Osteoblast (primary cell): ENCODE measurements at regions not wholly inside any gene's neighbourhood (a gene's known extent, or its start where the extent isn't known, plus 50 kb on each side); places are given as distances from the start of the nearest gene placed in this dataset.

ENCODE experiments used
- DNase-seq: peaks from one replicate; pipeline ENCODE4 v3.0.0; 2011; ENCODE audit warnings: low spot score, mixed read lengths; ENCODE audit not compliant: insufficient read length; ENCODE audit errors: missing footprints
- H2AFZ ChIP-seq: 2 replicates; pipeline ENCODE4 v1.6.0; 2011; ENCODE audit warnings: mild to moderate bottlenecking, low read length
- H3K27ac ChIP-seq: 2 replicates; pipeline ENCODE4 v1.5.1; 2011; ENCODE audit warnings: mild to moderate bottlenecking, low read depth, low read length, moderate library complexity
- H3K27me3 ChIP-seq: 2 replicates; pipeline ENCODE4 v1.6.0; 2012; ENCODE audit warnings: mild to moderate bottlenecking, control low read depth, inconsistent platforms, low read length, moderate library complexity; ENCODE audit not compliant: insufficient read depth
- H3K36me3 ChIP-seq: 2 replicates; pipeline ENCODE4 v1.5.1; 2011; ENCODE audit warnings: mild to moderate bottlenecking, low read length, control low read depth, moderate library complexity; ENCODE audit not compliant: insufficient read depth
- H3K4me1 ChIP-seq: 2 replicates; pipeline ENCODE4 v1.5.1; 2011; ENCODE audit warnings: mild to moderate bottlenecking, low read length, control low read depth, moderate library complexity; ENCODE audit not compliant: insufficient read depth
- H3K4me2 ChIP-seq: 2 replicates; pipeline ENCODE4 v1.6.0; 2011; ENCODE audit warnings: mild to moderate bottlenecking, low read length; ENCODE audit not compliant: insufficient read depth
- H3K4me3 ChIP-seq: fragments of 200-600 bp; sonication (generic); 3 replicates; pipeline ENCODE4 v1.5.1; 2012; ENCODE audit warnings: mild to moderate bottlenecking, low read length, inconsistent platforms; ENCODE audit not compliant: insufficient read depth
- H3K79me2 ChIP-seq: 2 replicates; pipeline ENCODE4 v1.6.0; 2012; ENCODE audit warnings: mild to moderate bottlenecking, low read length, control low read depth, inconsistent platforms; ENCODE audit not compliant: insufficient read depth
- H3K9me3 ChIP-seq: 2 replicates; pipeline ENCODE4 v1.5.1; 2011; ENCODE audit warnings: low read depth, low read length, control low read depth
- H4K20me1 ChIP-seq: 2 replicates; pipeline ENCODE4 v1.6.0; 2012; ENCODE audit warnings: mild to moderate bottlenecking, low read length, control low read depth; ENCODE audit not compliant: insufficient read depth
- CTCF ChIP-seq: IDR thresholded peaks from 2 replicates; pipeline ENCODE4 v1.5.1; 2011; ENCODE audit warnings: mild to moderate bottlenecking, low read depth, low read length, moderate library complexity; ENCODE audit errors: extremely low read depth

- Histone ChIP-seq H3K4me3 (no peak overlapping the region), H3K36me3 (no peaks in the 10 kb centered on the region), H2AFZ (no peak overlapping the region), H3K9me3 (no peaks in the 10 kb centered on the region), H3K27ac (no peak overlapping the region), H4K20me1 (no peaks in the 10 kb centered on the region), H3K27me3 (no peaks in the 10 kb centered on the region), H3K4me2 (no peak overlapping the region), H3K4me1 (no peaks in the 10 kb centered on the region), H3K79me2 (no peaks in the 10 kb centered on the region)
- no peak for TF ChIP-seq CTCF
- DNase-seq, result no peak
Observed at GRCh38 chr15:96093063-96093462, 237.4 kb upstream of the NR2F2 start.

- no peaks in the 10 kb centered on the region for H3K36me3 ChIP-seq
- TF ChIP-seq CTCF, result no peak
- no peak for DNase-seq
- no peak overlapping the region for H3K27ac ChIP-seq
- no peaks in the 10 kb centered on the region for H3K9me3 ChIP-seq
- no peak overlapping the region for H3K4me2 ChIP-seq
- no peak overlapping the region for H2AFZ ChIP-seq
- no peaks in the 10 kb centered on the region for H3K27me3 ChIP-seq
- H4K20me1 ChIP-seq, result no peaks in the 10 kb centered on the region
- no peak overlapping the region for H3K4me3 ChIP-seq
- H3K79me2 ChIP-seq, result no peaks in the 10 kb centered on the region
- no peaks in the 10 kb centered on the region for H3K4me1 ChIP-seq
Observed at GRCh38 chr15:96097661-96098060, 232.8 kb upstream of the NR2F2 start.

GRCh38 chr15:96102631-96103030 lies 227.9 kb upstream of the NR2F2 start:
- no peaks in the 10 kb centered on the region for H3K79me2 ChIP-seq
- H4K20me1 ChIP-seq, result no peaks in the 10 kb centered on the region

GRCh38 chr15:96106181-96106580 lies 224.3 kb upstream of the NR2F2 start:
- Histone ChIP-seq H3K4me1 (peaks cover 3% of the 10 kb centered on the region), H3K4me3 (no peak overlapping the region), H3K27ac (no peak overlapping the region), H3K79me2 (no peaks in the 10 kb centered on the region), H3K4me2 (no peak overlapping the region), H3K27me3 (no peaks in the 10 kb centered on the region), H3K9me3 (no peaks in the 10 kb centered on the region), H3K36me3 (no peaks in the 10 kb centered on the region), H4K20me1 (no peaks in the 10 kb centered on the region), H2AFZ (no peak overlapping the region)
- DNase-seq, result no peak
- TF ChIP-seq CTCF, result no peak

More at GRCh38 chr15:96102631-96103030, 227.9 kb upstream of the NR2F2 start:
- Histone ChIP-seq H3K4me3 (no peak overlapping the region), H3K4me1 (no peaks in the 10 kb centered on the region), H3K9me3 (no peaks in the 10 kb centered on the region), H3K4me2 (no peak overlapping the region), H2AFZ (no peak overlapping the region), H3K27ac (no peak overlapping the region), H3K27me3 (no peaks in the 10 kb centered on the region), H3K36me3 (no peaks in the 10 kb centered on the region)
- no peak for DNase-seq
- TF ChIP-seq CTCF, result no peak
